KMS-11 (cell line): ENCODE measurements at regions not wholly inside any gene's neighbourhood (a gene's known extent, or its start where the extent isn't known, plus 50 kb on each side); places are given as distances from the start of the nearest gene placed in this dataset.

Source experiments
- H2AFZ ChIP-seq: fragments of 200-600 bp; sonication (generic); 2 replicates; pipeline ENCODE4 v1.6.1; 2016; ENCODE audit warnings: antibody characterized with exemption, mixed run types, low read depth
- H3K27ac ChIP-seq: fragments of 200-600 bp; sonication (generic); 2 replicates; pipeline ENCODE4 v1.6.1; 2016; ENCODE audit warnings: mild to moderate bottlenecking, mixed run types
- H3K27me3 ChIP-seq: fragments of 200-600 bp; sonication (generic); 2 replicates; pipeline ENCODE4 v1.6.1; 2017; ENCODE audit warnings: mild to moderate bottlenecking, low read depth, mixed run types, moderate library complexity; ENCODE audit not compliant: insufficient read depth
- H3K36me3 ChIP-seq: fragments of 200-600 bp; sonication (generic); 2 replicates; pipeline ENCODE4 v1.6.1; 2017; ENCODE audit warnings: mild to moderate bottlenecking, mixed run types; ENCODE audit not compliant: insufficient read depth
- H3K4me1 ChIP-seq: fragments of 200-600 bp; sonication (generic); 2 replicates; pipeline ENCODE4 v1.6.1; 2016; ENCODE audit warnings: mild to moderate bottlenecking, low read depth, mixed run types; ENCODE audit not compliant: poor library complexity, severe bottlenecking
- H3K4me2 ChIP-seq: fragments of 200-600 bp; sonication (generic); 2 replicates; pipeline ENCODE4 v1.7.0; 2016; ENCODE audit warnings: mild to moderate bottlenecking, mixed run types
- H3K4me3 ChIP-seq: fragments of 200-600 bp; sonication (generic); IDR thresholded peaks from 2 replicates; pipeline ENCODE4 v1.6.1; 2017; ENCODE audit warnings: low read depth, low read length, mixed read lengths; ENCODE audit not compliant: insufficient read depth
- H3K79me2 ChIP-seq: fragments of 200-600 bp; sonication (generic); 2 replicates; pipeline ENCODE4 v1.6.1; 2016; ENCODE audit warnings: low read depth, mixed run types; ENCODE audit not compliant: insufficient read depth
- H3K9ac ChIP-seq: fragments of 200-600 bp; sonication (generic); 2 replicates; pipeline ENCODE4 v1.6.1; 2016; ENCODE audit warnings: mild to moderate bottlenecking, mixed run types
- H4K20me1 ChIP-seq: fragments of 200-600 bp; sonication (generic); 2 replicates; pipeline ENCODE4 v1.6.1; 2016; ENCODE audit warnings: mild to moderate bottlenecking, mixed run types; ENCODE audit not compliant: insufficient read depth
- TF ChIP-seq, protein P1 (sequence below): fragments of 200-600 bp; sonication (generic); conservative IDR thresholded peaks from 2 replicates; pipeline ENCODE4 v1.6.1; 2017; ENCODE audit warnings: low read depth, mild to moderate bottlenecking, antibody characterized with exemption, low read length, moderate library complexity, mixed read lengths

DNA sequence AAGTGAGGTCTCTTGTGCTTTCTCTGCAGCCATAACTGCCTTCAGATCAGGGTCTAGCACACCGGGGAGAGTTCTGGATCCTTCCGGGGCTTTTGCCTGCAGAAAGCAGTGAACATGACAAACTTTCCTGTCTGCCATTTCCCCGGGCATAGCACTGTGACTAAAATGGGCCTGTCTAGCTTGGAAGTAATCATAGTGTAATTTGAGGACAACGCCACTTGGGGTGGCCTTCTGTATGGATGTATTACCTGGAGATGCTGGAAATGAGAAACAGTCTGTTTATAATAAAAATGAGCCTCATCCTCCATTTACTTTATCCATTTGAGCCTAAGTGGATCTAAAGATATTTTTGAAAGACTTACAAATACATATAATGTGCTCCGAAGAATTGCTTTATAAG, 453.7 kb downstream of the VRK1 start:
- Histone ChIP-seq H3K9ac (no peak overlapping the region), H3K27me3 (no peaks in the 10 kb centered on the region), H2AFZ (no peak overlapping the region), H3K4me3 (no peak overlapping the region), H4K20me1 (no peaks in the 10 kb centered on the region), H3K79me2 (no peaks in the 10 kb centered on the region), H3K4me2 (no peak overlapping the region), H3K4me1 (no peaks in the 10 kb centered on the region), H3K27ac (no peak overlapping the region), H3K36me3 (no peaks in the 10 kb centered on the region)
- TF ChIP-seq, protein P1, sequence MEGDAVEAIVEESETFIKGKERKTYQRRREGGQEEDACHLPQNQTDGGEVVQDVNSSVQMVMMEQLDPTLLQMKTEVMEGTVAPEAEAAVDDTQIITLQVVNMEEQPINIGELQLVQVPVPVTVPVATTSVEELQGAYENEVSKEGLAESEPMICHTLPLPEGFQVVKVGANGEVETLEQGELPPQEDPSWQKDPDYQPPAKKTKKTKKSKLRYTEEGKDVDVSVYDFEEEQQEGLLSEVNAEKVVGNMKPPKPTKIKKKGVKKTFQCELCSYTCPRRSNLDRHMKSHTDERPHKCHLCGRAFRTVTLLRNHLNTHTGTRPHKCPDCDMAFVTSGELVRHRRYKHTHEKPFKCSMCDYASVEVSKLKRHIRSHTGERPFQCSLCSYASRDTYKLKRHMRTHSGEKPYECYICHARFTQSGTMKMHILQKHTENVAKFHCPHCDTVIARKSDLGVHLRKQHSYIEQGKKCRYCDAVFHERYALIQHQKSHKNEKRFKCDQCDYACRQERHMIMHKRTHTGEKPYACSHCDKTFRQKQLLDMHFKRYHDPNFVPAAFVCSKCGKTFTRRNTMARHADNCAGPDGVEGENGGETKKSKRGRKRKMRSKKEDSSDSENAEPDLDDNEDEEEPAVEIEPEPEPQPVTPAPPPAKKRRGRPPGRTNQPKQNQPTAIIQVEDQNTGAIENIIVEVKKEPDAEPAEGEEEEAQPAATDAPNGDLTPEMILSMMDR: no peak

DNA sequence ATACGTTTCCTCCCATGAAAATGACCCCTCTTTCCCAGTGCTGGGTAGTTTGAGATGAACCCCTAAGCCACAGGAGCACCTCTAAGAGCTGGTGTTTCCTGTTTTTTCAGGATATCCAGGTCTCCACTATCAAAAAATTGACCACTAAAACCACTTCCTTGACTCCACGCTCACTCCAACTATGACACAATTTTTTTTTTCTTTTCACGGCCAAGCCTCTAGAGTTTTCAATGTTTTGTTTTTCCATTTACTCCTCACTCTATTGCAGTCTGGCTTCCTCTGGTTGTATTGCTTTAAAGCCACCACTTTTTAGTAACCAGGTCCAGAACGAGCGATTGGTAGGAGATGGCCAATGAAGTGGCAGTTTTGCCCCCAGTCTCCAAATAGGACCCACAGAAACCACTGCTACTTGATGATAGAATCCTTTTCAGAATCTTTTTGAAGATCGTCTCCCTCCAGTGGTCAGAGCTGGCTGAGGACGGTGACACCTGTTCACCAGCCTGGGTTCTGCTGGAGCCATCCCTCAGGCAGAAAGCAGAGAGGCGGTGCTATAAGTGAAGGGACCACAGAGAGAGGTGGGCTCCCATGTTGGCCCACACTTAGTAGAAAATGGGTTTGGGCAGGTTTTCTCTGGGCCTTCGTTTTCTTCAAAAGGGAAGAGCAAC, 454.4 kb downstream of the VRK1 start:
- H3K79me2 ChIP-seq: no peaks in the 10 kb centered on the region
- H3K4me3 ChIP-seq: no peak overlapping the region
- no peak overlapping the region for H2AFZ ChIP-seq
- no peaks in the 10 kb centered on the region for H3K36me3 ChIP-seq
- TF ChIP-seq, protein P1: no peak
- no peaks in the 10 kb centered on the region for H4K20me1 ChIP-seq
- no peaks in the 10 kb centered on the region for H3K27me3 ChIP-seq
- no peak overlapping the region for H3K4me2 ChIP-seq
- H3K4me1 ChIP-seq: no peaks in the 10 kb centered on the region
- H3K9ac ChIP-seq: no peak overlapping the region
- H3K27ac ChIP-seq: no peak overlapping the region

DNA sequence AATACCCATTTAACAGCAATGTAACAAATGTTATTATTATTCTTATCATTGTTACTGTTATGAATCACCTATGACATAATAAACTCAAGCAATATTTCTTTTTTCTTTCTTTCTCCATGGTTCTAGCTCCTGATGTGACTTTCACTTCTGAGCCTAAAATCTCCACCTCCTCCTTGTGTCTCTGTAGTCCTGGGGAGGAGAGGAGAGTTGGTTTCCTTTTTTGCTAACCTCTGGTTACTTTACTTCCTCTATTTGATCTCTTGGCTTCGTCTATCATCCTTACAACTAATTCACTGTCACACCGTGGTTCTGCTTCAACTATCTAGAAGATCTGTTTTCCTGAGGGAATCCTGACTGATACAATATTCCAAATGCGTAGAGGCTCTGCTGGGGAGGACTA, 456.6 kb downstream of the VRK1 start:
- H3K4me3 ChIP-seq: no peak overlapping the region
- H3K4me2 ChIP-seq: no peak overlapping the region
- H3K4me1 ChIP-seq: no peaks in the 10 kb centered on the region
- no peak overlapping the region for H3K9ac ChIP-seq
- H2AFZ ChIP-seq: no peak overlapping the region
- no peak overlapping the region for H3K27ac ChIP-seq
- TF ChIP-seq, protein P1: no peak
- no peaks in the 10 kb centered on the region for H4K20me1 ChIP-seq
- H3K79me2 ChIP-seq: no peaks in the 10 kb centered on the region
- no peaks in the 10 kb centered on the region for H3K27me3 ChIP-seq
- H3K36me3 ChIP-seq: no peaks in the 10 kb centered on the region

DNA sequence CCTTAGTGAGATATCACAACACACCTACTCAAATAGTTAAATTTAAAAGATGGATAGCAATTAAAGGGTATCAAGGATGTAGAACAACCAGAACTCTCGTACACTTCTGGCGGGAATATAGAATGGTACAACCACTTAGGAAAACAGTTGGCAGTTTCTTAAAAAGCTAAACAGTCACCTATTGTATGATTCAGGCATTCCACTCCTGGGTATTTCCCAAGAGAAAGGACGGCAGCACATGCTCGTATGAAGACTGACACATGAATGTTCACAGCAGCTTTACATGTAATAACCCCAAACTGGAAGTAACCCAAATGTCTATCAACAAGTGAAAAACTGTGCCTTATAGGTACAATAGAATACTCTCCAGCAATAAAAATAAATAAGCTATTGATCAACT, 465.2 kb downstream of the VRK1 start:
- Histone ChIP-seq H2AFZ (no peak overlapping the region), H3K27me3 (no peaks in the 10 kb centered on the region), H3K9ac (no peak overlapping the region), H3K27ac (no peak overlapping the region), H3K79me2 (no peaks in the 10 kb centered on the region), H4K20me1 (no peaks in the 10 kb centered on the region), H3K4me3 (no peak overlapping the region), H3K4me2 (no peak overlapping the region), H3K4me1 (no peaks in the 10 kb centered on the region), H3K36me3 (no peaks in the 10 kb centered on the region)
- TF ChIP-seq, protein P1: no peak
